GM18511 (cell line): ENCODE measurements at regions not wholly inside any gene's neighbourhood (a gene's known extent, or its start where the extent isn't known, plus 50 kb on each side); places are given as distances from the start of the nearest gene placed in this dataset.
"Not testable (repeated sequence)": the region's sequence is repeated elsewhere in the genome, so short reads cannot be mapped to it uniquely, and the experiment has no call there.

Experiments used
- ATAC-seq: cut with Tn5 transposase; IDR thresholded peaks from one replicate; pipeline ENCODE4 v1.9.1; 2021; ENCODE audit warnings: mild to moderate bottlenecking, moderate library complexity; ENCODE audit not compliant: unreplicated experiment

- ATAC-seq: no peak
Measured at GRCh38 chr10:35838054-35838453, 196.0 kb upstream of the FZD8 start.

- peak; percentile 74 for ATAC-seq
Measured at GRCh38 chr10:35835545-35835944, 193.4 kb upstream of the FZD8 start.

- ATAC-seq: no peak
Measured at GRCh38 chr10:35834877-35835494, 192.9 kb upstream of the FZD8 start.

GRCh38 chr10:35827783-35828182, 185.7 kb upstream of the FZD8 start:
- no peak for ATAC-seq

GRCh38 chr10:35824704-35825103, 182.6 kb upstream of the FZD8 start:
- no peak for ATAC-seq

- peak; percentile 59 for ATAC-seq
Measured at GRCh38 chr10:35822316-35822715, 180.2 kb upstream of the FZD8 start.

GRCh38 chr10:35821339-35821911, 179.3 kb upstream of the FZD8 start:
- peak; percentile 86 for ATAC-seq

- ATAC-seq: no peak
Measured at GRCh38 chr10:35819736-35820135, 177.6 kb upstream of the FZD8 start.

GRCh38 chr10:35819011-35819410, 176.9 kb upstream of the FZD8 start:
- ATAC-seq: no peak

- ATAC-seq: not testable (repeated sequence)
Measured at GRCh38 chr10:35817109-35817508, 175.0 kb upstream of the FZD8 start.

GRCh38 chr10:35813219-35813618, 171.1 kb upstream of the FZD8 start:
- no peak for ATAC-seq

GRCh38 chr10:35808344-35808743, 166.2 kb upstream of the FZD8 start:
- no peak for ATAC-seq

- no peak for ATAC-seq
Measured at GRCh38 chr10:35803046-35803445, 160.9 kb upstream of the FZD8 start.

- ATAC-seq: no peak
Measured at GRCh38 chr10:35797187-35797586, 155.1 kb upstream of the FZD8 start.

GRCh38 chr10:35795131-35795824, 153.2 kb upstream of the FZD8 start:
- no peak for ATAC-seq

- no peak for ATAC-seq
Measured at GRCh38 chr10:35794703-35795102, 152.6 kb upstream of the FZD8 start.

GRCh38 chr10:35792291-35792690, 150.2 kb upstream of the FZD8 start:
- ATAC-seq: peak; percentile 54

GRCh38 chr10:35789996-35790395, 147.9 kb upstream of the FZD8 start:
- ATAC-seq: no peak

- ATAC-seq: no peak
Measured at GRCh38 chr10:35784751-35785150, 142.7 kb upstream of the FZD8 start.

GRCh38 chr10:35783305-35783838, 141.3 kb upstream of the FZD8 start:
- no peak for ATAC-seq

- no peak for ATAC-seq
Measured at GRCh38 chr10:35781643-35782035, 139.5 kb upstream of the FZD8 start.

GRCh38 chr10:35780970-35781642, 139.0 kb upstream of the FZD8 start:
- ATAC-seq: no peak
